HG02852 (cell line): ENCODE measurements at regions not wholly inside any gene's neighbourhood (a gene's known extent, or its start where the extent isn't known, plus 50 kb on each side); places are given as distances from the start of the nearest gene placed in this dataset.
"Not testable (repeated sequence)": the region's sequence is repeated elsewhere in the genome, so short reads cannot be mapped to it uniquely, and the experiment has no call there.

ENCODE experiments used
- ATAC-seq: cut with Tn5 transposase; IDR thresholded peaks from one replicate; pipeline ENCODE4 v1.9.1; 2021; ENCODE audit warnings: mild to moderate bottlenecking, moderate library complexity; ENCODE audit not compliant: unreplicated experiment

DNA sequence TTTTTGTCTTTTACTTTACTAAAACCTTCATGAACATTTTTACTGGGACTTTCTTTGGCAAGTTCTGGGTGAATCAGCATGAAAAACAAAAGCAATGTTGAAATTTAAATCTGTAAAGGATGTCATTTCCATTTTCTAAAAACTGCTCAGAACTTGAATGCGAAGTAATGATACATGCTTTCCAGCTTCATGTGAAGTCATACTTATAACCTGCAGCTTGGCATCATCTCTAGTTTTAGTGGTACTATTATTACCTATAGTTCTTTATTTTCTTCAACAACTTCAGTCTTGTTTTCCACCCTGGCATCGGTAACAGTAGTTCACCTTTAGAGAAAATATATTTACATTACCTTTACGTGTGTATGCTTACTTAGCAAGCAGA lies 421.4 kb upstream of the DIPK2B start:
- peak; percentile 52 for ATAC-seq

DNA sequence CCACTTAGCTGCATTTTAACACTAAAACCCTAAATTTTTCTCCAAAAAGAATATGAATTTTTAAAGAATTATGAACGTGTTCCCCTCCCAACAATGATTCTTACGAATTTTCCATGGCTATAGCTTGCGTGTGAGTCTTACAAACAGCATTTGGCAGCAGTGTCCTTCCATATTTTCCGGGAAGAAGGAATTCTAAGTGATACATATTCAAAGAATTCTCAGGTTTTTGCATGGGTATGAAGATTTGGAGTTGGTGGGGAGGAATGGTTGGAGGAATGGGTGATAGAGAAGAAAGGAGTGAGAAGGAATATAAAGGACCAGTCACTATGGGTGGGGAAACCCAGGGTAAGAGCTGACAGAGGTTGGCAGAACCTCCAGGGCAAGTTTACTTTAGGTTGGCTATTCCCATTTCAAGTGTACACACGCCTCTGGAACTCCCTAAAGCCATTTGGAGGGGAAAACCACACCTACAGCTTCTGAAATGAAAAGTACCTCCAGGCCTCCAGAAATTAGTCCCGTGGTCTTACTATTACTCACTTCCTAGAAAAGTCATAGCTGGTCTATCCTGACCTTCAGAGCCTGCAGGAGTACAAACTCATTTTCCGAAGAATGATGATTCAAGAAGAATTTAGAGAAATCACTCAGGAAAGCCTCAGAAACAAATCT lies 420.8 kb upstream of the DIPK2B start:
- ATAC-seq, result peak; percentile 72

DNA sequence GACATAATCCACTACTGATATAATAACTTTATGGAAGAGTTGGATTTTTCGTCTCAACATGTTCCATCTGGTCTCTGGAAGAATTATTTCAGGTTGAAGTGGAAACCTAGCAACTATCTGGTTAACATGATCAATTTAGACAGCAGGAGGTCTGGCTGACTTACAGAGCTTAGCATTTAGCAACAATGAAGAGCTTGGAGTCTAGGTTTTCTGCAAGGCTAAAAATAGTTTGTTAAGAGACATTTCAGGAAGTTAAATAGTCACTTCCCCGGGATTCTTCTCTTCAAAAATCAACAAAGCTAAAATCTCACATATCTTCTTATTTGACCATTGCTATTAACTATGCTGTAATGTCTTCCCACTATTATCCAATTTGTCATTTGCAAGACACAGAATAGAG lies 418.6 kb upstream of the DIPK2B start:
- no peak for ATAC-seq

DNA sequence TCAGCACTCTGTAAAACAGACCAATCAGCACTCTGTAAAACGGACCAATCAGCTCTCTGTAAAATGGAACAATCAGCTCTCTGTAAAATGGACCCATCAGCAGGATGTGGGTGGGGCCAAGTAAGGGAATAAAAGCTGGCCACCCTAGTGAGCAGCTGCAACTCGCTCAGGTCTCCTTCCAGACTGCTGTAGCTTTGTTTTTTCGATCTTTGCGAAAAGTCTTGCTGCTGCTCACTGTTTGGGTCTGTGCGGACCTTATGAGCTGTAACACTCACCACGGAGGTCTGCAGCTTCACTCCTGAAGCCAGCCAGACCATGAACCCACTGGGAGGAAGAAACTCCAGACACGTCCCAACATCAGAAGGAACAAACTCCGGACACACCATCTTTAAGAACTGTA lies 414.9 kb upstream of the DIPK2B start:
- ATAC-seq, result not testable (repeated sequence)

DNA sequence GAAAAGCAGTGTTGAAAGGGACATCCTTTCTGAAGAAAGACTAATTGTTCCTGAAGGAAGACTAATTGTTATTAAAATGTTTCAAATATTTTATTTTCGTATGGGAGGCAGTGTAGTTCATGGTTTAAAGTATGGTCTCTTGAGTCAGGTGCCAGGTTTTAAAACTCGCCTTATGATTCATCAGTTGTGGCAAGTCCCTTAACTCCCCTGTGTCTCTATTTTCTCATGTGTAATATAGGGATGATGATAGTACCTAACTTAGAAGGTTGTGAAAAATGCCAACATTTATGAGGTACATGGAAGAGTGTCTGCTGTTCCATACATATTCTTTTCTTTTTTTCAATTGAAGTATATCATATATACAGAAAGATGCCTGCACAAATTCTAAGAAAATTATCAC lies 414.2 kb upstream of the DIPK2B start:
- ATAC-seq, result no peak

DNA sequence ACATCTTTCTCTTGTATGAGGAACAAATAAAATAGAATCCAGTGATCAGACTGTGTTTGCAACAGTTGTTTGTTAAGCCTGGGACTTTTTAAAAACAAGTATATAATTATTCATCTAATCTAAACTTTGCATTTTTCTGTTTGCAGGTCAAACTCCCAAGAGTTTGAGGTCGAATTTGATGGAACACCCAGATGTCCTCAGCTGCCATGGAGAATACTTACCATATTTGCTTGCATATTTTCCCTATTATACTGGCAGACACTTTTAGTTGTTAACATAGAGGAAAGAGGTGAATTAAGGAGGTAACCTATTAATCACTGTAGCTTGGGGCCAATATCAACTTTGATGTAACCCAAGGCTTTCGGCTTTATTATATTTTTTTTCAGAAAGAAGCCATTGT lies 401.5 kb upstream of the DIPK2B start:
- ATAC-seq, result no peak

DNA sequence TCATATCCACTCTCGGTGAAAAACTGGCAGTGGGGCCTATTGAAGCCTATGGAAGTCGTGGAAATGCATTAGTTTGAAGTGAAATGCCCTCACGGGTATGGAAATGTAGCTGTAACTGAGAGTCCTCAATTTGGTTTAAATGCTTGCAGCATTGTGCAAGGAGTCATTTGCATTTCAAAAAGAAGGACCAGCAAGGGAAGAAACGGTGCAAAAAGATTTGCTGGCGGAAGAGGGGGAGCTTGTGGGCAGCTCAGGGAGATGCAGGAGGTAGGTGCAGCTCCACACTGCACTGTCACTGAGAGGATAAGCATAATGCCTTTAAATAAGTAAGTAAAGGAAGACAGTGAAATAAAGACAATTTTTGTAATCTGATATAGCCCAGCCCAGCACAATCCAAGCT lies 400.4 kb upstream of the DIPK2B start:
- no peak for ATAC-seq

DNA sequence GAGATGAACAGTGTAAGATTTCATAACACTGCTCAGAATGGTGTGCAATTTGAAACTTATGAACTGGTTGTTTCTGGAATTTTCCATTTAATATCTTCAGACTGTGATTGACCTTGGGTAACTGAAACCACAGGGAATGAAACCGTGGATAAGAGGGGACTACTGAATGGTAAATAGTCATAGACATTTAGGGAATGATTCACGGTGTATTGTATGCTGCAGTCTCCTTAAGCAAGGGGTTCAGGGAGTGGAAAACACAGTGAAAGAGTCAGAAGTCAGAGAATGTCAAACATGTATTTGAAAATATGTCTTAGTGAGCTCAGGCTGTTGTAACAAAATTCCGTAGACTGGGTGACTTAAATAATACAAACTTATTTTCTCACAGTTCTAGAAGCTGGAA lies 398.2 kb upstream of the DIPK2B start:
- no peak for ATAC-seq

DNA sequence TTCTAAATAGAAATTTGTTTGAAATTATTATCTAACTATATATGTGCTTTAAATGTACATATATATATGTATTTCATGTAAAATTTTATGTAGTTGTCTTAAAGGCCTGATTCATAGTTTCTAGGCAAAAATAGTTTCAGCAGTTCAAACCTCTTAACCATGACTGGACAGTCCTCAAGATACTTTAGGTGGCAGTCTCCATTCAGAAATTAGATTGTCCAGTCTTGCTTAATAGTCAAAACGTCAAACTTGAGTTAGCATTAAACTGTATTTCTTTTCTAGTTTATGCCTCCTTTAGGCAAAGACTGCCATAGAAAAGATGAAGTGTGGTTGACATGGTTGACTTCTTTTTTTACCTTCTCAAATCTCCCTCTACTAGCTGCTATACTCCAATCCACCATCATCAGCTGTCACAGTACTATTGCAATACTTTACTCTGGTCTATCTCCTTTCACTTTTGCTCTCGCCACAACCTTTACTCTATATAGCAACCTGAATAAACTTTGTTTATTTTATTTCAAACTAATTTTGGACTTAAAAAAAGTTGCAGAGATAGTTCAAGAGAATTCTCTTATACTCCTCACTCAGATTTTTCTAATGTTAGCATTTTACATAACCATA lies 395.6 kb upstream of the DIPK2B start:
- ATAC-seq, result no peak

DNA sequence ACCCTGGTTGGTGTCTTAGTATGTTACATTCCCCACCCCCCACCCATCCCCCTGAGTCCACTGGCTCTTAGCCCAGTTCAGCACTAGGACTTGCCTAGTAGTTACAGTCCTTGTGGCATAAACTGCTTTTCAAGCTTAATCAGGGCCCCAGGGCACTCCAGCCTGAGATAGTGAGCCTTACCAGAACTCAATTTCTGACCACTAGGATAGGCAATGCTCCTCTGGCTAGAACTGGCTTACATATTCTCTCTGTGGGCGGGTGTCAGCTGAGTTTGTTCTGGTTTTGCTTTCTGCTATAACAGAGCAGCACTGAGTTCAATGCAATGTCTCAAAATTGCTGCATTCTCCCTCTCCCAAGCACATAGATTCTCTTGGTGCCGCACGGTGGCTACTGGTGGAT lies 391.4 kb upstream of the DIPK2B start:
- ATAC-seq, result no peak

DNA sequence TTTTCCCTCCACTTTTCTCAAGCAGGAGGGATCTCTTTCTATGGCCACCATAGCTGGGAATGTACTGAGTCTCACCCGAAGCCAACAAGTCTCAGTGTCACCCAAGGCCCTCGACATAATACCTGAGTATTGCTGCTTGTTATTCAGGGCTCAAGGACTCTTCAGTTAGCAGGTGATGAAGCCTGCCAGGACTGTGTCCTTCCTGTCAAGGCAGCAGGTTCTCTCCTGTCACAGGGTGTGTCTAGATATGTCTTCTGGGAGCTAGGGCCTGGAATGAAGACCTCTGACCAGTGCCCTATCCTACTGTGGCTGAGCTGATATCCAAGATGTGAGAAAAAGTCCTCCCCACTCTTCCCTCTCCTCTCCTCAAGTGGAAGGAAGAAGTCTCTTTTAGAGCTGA lies 391.0 kb upstream of the DIPK2B start:
- no peak for ATAC-seq

DNA sequence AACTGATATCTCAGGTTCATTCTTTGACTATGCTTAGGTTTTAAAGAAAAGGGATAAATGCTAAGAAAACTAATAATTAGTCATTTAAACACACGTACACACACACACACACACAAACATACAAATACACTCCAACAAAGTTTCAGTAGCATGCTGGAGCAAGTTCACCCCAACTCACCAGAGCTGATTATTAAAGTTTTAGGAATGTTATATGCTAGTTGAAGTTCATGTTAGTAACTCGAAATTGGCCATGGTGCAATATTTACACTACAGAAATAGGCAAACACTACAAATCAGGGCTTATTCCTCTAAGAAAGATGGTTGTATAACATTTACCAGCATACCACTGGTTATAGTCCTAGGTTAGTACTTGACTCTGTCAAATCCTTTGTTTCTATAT lies 384.0 kb upstream of the DIPK2B start:
- no peak for ATAC-seq

DNA sequence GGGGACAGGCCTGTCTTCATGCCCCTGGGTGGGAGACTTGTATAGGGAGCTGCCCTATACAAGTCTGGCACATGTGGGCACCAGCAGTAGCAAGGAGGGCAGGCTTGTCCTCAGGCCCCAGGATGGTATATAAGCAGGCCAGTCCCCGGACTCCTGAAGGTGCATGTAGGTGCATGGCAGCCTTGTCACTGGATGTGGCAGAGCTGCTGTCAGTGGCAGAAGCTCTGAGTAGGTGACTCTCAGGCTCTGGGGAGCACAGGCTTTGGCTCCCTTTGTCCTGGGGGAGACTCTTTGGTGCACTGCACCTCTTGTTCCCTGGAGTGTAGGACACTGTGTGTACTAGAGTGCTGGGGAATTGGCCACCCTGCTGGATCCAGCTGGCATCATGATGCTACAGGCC lies 376.7 kb upstream of the DIPK2B start:
- ATAC-seq, result no peak

DNA sequence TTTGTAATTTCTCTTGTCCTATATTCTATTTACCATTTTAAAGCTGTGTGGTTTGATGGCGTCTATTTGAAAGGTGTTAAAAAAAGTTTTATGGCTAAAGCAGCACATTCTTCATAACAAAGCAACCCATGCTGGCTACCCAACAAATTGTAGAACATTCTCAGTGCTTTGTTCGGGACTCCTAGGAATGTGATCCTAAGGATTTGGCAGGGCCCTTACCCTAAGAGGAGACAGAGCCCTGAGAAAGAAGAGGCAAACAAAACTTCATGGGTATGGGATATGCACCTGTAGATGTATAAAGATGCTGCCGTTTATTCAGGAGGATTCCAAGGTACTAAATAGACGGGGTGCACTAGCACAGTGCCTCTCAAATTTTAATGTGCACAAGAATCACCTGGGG lies 370.8 kb upstream of the DIPK2B start:
- no peak for ATAC-seq

DNA sequence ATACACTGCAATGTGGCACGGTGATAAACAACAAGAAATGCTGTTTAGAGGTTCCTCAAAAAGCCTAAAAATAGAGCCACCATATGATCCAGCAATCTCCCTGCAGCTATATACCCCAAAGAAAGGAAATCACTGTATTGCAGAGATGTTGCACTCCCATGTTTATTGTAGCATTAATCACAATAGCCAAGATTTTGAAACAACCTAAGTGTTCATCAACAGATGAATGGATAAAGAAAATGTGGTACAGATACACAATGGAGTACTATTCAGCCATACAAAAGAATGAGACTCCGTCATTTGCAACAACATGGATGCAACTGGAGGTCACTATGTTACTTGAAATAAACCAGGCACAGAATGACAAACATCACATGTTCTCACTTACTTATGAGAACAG lies 365.8 kb upstream of the DIPK2B start:
- ATAC-seq, result no peak

DNA sequence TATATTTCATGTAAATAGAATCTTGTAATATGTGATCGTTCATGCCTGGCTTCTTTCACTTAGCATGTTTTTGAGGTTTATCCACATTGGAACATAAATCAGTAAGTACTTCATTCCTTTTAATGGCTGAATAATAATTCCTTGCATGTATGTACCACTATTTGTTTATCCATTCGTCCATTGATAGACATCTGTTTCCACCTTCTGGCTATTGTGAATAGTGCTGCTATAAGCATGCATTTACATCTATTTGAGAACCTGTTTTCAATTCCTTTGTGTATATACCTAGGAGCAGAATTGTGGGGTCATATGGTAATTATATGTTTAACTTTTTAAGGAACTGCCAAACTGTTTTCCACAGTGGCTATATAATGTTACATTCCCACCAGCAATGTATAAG lies 356.7 kb upstream of the DIPK2B start:
- no peak for ATAC-seq

DNA sequence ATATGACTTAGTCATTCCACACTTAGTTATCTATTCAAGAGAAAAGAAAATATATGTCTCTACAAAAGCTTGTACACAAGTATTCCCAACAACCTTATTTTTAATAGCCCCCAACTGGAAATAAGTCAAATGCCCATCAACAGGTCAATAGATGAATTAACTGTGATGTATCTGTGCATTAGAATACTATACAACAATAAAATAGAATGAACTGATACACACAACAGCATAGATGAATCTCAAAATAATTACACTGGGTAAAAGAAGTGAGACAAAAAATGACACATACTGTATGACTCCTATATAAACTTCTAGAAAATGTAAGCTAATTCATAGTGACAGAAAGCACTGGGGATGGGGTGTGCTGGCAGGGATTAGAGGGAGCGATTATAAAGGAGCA lies 354.1 kb upstream of the DIPK2B start:
- no peak for ATAC-seq

DNA sequence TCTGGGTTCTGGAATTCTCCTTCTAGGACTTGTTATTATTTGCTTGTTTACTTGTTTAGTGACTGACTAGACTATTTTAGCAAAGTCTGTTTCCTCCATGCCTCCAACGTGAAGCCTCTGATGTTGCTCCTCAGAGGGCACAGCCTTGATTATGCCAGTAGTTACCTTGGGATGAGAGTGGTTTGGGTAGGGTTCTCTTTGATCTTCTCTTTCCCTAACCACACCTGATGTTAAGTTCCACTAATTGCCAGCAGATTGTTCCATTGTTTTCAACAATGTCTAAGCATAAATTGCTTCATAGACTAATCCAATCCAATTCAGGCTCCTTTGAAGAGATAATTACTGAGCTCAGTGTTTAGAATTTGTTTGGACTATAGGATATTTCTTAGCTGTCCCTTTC lies 352.7 kb upstream of the DIPK2B start:
- no peak for ATAC-seq

DNA sequence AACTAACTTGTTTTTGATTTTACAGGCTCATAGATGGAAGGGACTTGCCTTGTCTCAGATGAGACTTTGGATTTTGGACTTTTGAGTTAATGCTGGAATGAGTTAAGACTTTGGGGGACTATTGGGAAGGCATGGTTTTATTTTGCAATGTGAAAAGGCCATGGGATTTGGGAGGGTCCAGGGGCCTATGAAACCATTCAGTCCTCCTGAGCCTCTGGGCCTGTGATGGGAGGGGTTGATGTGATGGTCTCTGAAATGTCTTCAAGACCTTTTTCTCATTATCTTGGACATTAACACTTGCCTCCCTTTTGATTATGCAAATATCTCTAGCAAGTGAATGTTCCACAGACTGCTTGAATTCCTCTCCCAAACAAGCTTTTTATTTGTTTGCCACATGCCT lies 346.0 kb upstream of the DIPK2B start:
- ATAC-seq, result not testable (repeated sequence)

DNA sequence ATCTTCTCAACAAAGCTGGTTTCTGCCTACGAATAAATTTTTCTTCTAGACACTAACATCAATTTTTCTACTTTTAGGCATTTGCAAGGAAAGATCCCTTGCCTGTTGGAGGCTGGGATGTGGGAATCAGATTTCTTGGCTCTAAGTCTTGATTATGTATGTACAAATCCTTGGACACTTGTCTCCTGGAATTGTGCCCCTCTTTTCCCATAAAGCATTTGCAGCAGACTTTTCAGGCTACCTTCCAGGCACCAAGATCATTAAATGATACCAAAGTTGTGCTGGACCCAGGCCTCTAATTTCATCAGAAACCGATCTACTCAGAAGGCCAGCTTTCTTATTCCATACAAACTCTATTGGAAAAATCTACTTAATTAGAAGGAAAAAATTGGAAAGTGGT lies 339.5 kb upstream of the DIPK2B start:
- ATAC-seq, result no peak

DNA sequence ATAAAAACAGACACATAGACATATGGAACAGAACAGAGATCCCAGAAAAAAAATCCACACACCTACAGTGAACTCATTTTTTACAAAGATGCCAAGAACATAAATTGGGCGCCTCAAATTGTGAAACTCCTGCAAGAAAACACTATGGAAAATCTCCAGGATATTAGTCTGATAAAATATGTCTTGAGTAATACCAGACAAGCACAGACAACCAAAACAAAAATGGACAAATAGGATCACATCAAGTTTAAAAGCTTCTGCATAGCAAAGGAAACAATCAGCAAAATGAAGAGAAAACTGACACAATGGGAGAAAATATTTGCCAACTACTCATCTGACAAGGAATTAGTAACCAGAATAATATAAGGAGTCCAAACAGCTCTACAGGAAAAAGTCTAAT lies 337.3 kb upstream of the DIPK2B start:
- no peak for ATAC-seq

DNA sequence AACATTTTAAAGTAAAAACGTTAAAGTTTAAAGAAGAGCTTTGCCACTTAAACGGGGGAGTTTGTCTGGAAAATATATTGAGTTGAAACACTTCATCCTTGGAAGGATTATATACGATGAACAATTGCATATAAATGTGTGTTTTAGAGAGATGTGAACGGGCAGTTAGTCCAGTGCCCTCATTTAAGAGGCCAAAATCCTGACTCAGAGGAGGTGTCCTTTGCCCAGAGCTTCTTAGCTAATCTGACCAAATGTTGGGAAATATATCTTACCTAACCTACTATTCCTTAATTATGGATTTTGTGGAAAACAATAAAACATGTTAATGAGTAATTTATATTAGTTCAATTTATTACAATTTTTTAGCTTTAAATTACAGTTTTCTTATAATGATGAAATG lies 327.2 kb upstream of the DIPK2B start:
- ATAC-seq, result no peak

DNA sequence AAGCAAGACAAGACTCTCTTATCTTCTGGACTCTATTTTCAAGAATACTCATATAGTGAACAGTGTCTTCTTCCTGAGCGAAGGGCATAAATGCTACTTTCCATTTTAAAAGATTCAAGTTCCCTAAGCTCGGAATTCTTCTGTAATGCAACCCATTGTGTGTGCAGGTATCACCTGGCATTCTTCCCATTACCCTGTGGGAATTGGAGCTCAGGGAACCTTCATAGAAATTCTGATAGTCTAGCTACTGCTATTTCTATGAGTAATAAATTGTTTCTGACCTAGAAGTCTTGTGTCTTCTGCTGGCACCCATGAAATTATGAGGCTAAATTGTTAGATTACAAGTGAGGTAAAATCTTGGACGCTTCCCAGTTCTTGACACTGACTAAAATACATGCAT lies 324.1 kb upstream of the DIPK2B start:
- ATAC-seq, result no peak
